PFSK-1 (cell line): ENCODE measurements at regions not wholly inside any gene's neighbourhood (a gene's known extent, or its start where the extent isn't known, plus 50 kb on each side); places are given as distances from the start of the nearest gene placed in this dataset.

Experiments used
- SIN3A ChIP-seq: IDR thresholded peaks from 2 replicates; pipeline ENCODE4 v1.6.1; 2012; ENCODE audit warnings: mild to moderate bottlenecking, low read length, moderate library complexity, borderline replicate concordance; ENCODE audit not compliant: insufficient read depth
- TAF1 ChIP-seq: IDR thresholded peaks from 2 replicates; pipeline ENCODE4 v1.6.1; 2012; ENCODE audit warnings: low read length, control low read depth, borderline replicate concordance; ENCODE audit not compliant: insufficient read depth

DNA sequence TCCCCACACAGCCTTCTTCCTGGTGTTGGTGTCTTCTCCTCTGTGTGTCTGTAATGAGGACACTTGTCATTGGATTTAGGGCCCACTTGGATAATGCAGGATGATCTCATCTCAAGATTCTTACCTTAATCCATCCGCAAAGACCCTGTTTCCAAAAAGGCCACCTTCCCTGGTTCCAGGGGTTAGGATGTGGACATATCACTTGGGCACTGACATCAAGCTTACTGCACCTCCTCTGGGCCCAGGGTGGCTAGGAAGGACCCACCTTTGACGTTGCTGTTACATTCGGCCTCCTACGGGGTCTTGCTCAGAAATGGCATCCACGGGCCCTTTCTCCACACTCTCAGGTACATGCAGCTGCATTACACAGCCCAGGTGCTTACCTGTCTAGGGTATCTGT lies 535.9 kb downstream of the BRD1 start:
- no peak for TF ChIP-seq SIN3A
- no peak for TF ChIP-seq TAF1
